ENCODE measurements at regions not wholly inside any gene's neighbourhood (a gene's known extent, or its start where the extent isn't known, plus 50 kb on each side); places are given as distances from the start of the nearest gene placed in this dataset.

DNA sequence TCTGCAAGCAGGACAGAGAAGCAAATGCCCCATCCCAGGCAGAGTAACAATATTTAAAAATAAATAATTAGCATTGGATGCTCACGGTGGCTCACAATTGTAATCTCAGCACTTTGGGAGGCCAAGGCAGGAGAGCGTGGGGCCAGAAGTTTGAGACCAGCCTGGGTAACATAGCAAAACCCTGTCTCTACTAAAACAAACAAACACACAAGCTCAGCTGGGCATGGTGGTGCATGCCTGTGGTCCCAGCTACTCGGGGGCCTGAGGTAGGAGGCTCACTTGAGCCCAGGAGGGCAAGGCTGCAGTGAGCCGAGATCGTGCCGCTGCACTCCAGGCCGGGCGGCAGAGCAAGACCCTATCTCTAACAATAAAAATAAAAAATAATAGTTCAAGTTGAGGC is 74.7 kb upstream of the NCOR2 start:
- H3K9ac ChIP-seq (ENCODE audit: low read depth in 1 of 2, low read length in 2 of 2), result no peak overlapping the region
- H3K9me3 ChIP-seq (ENCODE audit: control insufficient read depth in 4 of 4, low read length in 3 of 4), result no peaks in the 10 kb centered on the region
- WGBS, result 96% methylated on average over 8 of the region's 8 CpGs
- no peaks in the 10 kb centered on the region for H3K36me3 ChIP-seq (ENCODE audit: control insufficient read depth in 4 of 4, insufficient read depth in 3 of 4, low read depth in 1 of 4, low read length in 3 of 4)
- no peak overlapping the region for H3K4me3 ChIP-seq (ENCODE audit: low read depth in 1 of 3, low read length in 3 of 3)
- H3K27ac ChIP-seq (ENCODE audit: low read depth in 1 of 2, low read length in 2 of 2), result no peak overlapping the region
- DNase-seq (ENCODE audit: low spot score), result no peak
- no peaks in the 10 kb centered on the region for H3K4me1 ChIP-seq (ENCODE audit: control insufficient read depth in 4 of 4, insufficient read depth in 4 of 4, low read length in 3 of 4)
- H3K27me3 ChIP-seq (ENCODE audit: control insufficient read depth in 4 of 4, insufficient read depth in 4 of 4, low read length in 3 of 4), result no peaks in the 10 kb centered on the region
- no peak for TF ChIP-seq RAD21 (IDR thresholded peaks at IDR 0.05)
- TF ChIP-seq, protein P1, sequence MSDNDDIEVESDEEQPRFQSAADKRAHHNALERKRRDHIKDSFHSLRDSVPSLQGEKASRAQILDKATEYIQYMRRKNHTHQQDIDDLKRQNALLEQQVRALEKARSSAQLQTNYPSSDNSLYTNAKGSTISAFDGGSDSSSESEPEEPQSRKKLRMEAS (IDR thresholded peaks at IDR 0.05), result no peak
- TF ChIP-seq HNF4G (IDR thresholded peaks at IDR 0.05), result no peak
- TF ChIP-seq, protein P2, sequence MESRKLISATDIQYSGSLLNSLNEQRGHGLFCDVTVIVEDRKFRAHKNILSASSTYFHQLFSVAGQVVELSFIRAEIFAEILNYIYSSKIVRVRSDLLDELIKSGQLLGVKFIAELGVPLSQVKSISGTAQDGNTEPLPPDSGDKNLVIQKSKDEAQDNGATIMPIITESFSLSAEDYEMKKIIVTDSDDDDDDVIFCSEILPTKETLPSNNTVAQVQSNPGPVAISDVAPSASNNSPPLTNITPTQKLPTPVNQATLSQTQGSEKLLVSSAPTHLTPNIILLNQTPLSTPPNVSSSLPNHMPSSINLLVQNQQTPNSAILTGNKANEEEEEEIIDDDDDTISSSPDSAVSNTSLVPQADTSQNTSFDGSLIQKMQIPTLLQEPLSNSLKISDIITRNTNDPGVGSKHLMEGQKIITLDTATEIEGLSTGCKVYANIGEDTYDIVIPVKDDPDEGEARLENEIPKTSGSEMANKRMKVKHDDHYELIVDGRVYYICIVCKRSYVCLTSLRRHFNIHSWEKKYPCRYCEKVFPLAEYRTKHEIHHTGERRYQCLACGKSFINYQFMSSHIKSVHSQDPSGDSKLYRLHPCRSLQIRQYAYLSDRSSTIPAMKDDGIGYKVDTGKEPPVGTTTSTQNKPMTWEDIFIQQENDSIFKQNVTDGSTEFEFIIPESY (IDR thresholded peaks at IDR 0.05), result no peak
- TF ChIP-seq, protein P3, sequence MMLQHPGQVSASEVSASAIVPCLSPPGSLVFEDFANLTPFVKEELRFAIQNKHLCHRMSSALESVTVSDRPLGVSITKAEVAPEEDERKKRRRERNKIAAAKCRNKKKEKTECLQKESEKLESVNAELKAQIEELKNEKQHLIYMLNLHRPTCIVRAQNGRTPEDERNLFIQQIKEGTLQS (IDR thresholded peaks at IDR 0.05), result no peak
- TF ChIP-seq JUND (IDR thresholded peaks at IDR 0.05), result no peak
- TF ChIP-seq YY1 (IDR thresholded peaks at IDR 0.05), result no peak
- TF ChIP-seq NR2F2 (IDR thresholded peaks at IDR 0.05), result no peak
- no peak for TF ChIP-seq RXRA (IDR thresholded peaks at IDR 0.05)
- TF ChIP-seq TAF1 (conservative IDR thresholded peaks at IDR 0.05), result no peak
- TF ChIP-seq HNF4A (conservative IDR thresholded peaks at IDR 0.05), result no peak
- no peak for TF ChIP-seq FOXA1 (IDR thresholded peaks at IDR 0.05)
- no peak for TF ChIP-seq GABPA (IDR thresholded peaks at IDR 0.05 in 1 of 2, conservative IDR thresholded peaks at IDR 0.05 in 1 of 2)
- TF ChIP-seq, protein P4, sequence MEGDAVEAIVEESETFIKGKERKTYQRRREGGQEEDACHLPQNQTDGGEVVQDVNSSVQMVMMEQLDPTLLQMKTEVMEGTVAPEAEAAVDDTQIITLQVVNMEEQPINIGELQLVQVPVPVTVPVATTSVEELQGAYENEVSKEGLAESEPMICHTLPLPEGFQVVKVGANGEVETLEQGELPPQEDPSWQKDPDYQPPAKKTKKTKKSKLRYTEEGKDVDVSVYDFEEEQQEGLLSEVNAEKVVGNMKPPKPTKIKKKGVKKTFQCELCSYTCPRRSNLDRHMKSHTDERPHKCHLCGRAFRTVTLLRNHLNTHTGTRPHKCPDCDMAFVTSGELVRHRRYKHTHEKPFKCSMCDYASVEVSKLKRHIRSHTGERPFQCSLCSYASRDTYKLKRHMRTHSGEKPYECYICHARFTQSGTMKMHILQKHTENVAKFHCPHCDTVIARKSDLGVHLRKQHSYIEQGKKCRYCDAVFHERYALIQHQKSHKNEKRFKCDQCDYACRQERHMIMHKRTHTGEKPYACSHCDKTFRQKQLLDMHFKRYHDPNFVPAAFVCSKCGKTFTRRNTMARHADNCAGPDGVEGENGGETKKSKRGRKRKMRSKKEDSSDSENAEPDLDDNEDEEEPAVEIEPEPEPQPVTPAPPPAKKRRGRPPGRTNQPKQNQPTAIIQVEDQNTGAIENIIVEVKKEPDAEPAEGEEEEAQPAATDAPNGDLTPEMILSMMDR (IDR thresholded peaks at IDR 0.05; ENCODE audit: low read depth, low read length, missing input control), result no peak
- TF ChIP-seq FOXA2 (IDR thresholded peaks at IDR 0.05), result no peak
- no peak for TF ChIP-seq EGR1 (IDR thresholded peaks at IDR 0.05; ENCODE audit: low read depth in 2 of 2)
- TF ChIP-seq, protein P5, sequence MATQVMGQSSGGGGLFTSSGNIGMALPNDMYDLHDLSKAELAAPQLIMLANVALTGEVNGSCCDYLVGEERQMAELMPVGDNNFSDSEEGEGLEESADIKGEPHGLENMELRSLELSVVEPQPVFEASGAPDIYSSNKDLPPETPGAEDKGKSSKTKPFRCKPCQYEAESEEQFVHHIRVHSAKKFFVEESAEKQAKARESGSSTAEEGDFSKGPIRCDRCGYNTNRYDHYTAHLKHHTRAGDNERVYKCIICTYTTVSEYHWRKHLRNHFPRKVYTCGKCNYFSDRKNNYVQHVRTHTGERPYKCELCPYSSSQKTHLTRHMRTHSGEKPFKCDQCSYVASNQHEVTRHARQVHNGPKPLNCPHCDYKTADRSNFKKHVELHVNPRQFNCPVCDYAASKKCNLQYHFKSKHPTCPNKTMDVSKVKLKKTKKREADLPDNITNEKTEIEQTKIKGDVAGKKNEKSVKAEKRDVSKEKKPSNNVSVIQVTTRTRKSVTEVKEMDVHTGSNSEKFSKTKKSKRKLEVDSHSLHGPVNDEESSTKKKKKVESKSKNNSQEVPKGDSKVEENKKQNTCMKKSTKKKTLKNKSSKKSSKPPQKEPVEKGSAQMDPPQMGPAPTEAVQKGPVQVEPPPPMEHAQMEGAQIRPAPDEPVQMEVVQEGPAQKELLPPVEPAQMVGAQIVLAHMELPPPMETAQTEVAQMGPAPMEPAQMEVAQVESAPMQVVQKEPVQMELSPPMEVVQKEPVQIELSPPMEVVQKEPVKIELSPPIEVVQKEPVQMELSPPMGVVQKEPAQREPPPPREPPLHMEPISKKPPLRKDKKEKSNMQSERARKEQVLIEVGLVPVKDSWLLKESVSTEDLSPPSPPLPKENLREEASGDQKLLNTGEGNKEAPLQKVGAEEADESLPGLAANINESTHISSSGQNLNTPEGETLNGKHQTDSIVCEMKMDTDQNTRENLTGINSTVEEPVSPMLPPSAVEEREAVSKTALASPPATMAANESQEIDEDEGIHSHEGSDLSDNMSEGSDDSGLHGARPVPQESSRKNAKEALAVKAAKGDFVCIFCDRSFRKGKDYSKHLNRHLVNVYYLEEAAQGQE (IDR thresholded peaks at IDR 0.05), result no peak

DNA sequence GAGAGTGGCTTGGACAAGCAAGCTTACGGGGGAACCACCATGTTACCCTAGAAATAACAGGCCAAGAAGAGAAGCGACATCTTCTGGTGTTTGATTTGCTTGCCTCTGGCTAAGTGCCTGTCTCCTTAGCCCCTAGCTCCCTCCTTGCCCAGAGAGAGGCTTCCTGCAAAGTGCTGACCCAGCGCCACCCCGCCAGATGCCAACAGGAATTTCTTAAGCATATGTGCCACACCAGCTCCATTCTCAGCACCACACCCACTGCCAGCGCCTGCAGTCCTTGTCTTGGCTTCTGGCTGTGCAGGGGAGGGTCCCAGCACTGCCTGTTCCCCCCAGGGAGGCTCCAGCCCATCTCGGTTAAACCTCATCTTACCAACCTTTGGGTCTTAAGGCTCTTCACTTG is 74.2 kb upstream of the NCOR2 start:
- Histone ChIP-seq H3K9ac (ENCODE audit: low read depth in 1 of 2, low read length in 2 of 2) (no peak overlapping the region), H3K4me1 (ENCODE audit: control insufficient read depth in 4 of 4, insufficient read depth in 4 of 4, low read length in 3 of 4) (no peaks in the 10 kb centered on the region), H3K36me3 (ENCODE audit: control insufficient read depth in 4 of 4, insufficient read depth in 3 of 4, low read depth in 1 of 4, low read length in 3 of 4) (no peaks in the 10 kb centered on the region), H3K9me3 (ENCODE audit: control insufficient read depth in 4 of 4, low read length in 3 of 4) (no peaks in the 10 kb centered on the region), H3K27me3 (ENCODE audit: control insufficient read depth in 4 of 4, insufficient read depth in 4 of 4, low read length in 3 of 4) (no peaks in the 10 kb centered on the region), H3K4me3 (ENCODE audit: low read depth in 1 of 3, low read length in 3 of 3) (no peak overlapping the region), H3K27ac (ENCODE audit: low read depth in 1 of 2, low read length in 2 of 2) (no peak overlapping the region)
- DNase-seq (ENCODE audit: low spot score), result no peak
- WGBS, result 90% methylated on average over 6 of the region's 6 CpGs
- TF ChIP-seq, protein P3 (IDR thresholded peaks at IDR 0.05), result no peak
- TF ChIP-seq, protein P1 (IDR thresholded peaks at IDR 0.05), result no peak
- TF ChIP-seq NR2F2 (IDR thresholded peaks at IDR 0.05) (no peak), TAF1 (conservative IDR thresholded peaks at IDR 0.05) (no peak), YY1 (IDR thresholded peaks at IDR 0.05) (no peak), EGR1 (IDR thresholded peaks at IDR 0.05; ENCODE audit: low read depth in 2 of 2) (no peak), GABPA (IDR thresholded peaks at IDR 0.05 in 1 of 2, conservative IDR thresholded peaks at IDR 0.05 in 1 of 2) (no peak), HNF4G (IDR thresholded peaks at IDR 0.05) (no peak), HNF4A (conservative IDR thresholded peaks at IDR 0.05) (no peak), SP1 (IDR thresholded peaks at IDR 0.05) (no peak), FOXA1 (IDR thresholded peaks at IDR 0.05) (no peak), JUND (IDR thresholded peaks at IDR 0.05) (no peak), FOXA2 (IDR thresholded peaks at IDR 0.05) (no peak), RAD21 (IDR thresholded peaks at IDR 0.05) (no peak)
- TF ChIP-seq, protein P5 (IDR thresholded peaks at IDR 0.05), result no peak

All from liver (tissue), 8 donors.